Stimulated activated CD8-positive, alpha-beta memory T cell treated with anti-CD3 and anti-CD28 coated beads, Interleukin-7, amount 100 ng/mL, for 48 hours (primary cell): ENCODE measurements at regions not wholly inside any gene's neighbourhood (a gene's known extent, or its start where the extent isn't known, plus 50 kb on each side); places are given as distances from the start of the nearest gene placed in this dataset.

Experiments used
- DNase-seq, 2 donors: peaks; one replicate each; pipeline ENCODE4 v3.0.0-alpha.2; 2020; ENCODE audit warnings: low read depth in 1 of 2; ENCODE audit errors: extremely low read depth in 1 of 2

GRCh38 chr1:199383793-199384192 lies 643.7 kb upstream of the NR5A2 start:
- no peak for DNase-seq

- DNase-seq = no peak
Observed at GRCh38 chr1:199394856-199395255, 632.7 kb upstream of the NR5A2 start.

DNA sequence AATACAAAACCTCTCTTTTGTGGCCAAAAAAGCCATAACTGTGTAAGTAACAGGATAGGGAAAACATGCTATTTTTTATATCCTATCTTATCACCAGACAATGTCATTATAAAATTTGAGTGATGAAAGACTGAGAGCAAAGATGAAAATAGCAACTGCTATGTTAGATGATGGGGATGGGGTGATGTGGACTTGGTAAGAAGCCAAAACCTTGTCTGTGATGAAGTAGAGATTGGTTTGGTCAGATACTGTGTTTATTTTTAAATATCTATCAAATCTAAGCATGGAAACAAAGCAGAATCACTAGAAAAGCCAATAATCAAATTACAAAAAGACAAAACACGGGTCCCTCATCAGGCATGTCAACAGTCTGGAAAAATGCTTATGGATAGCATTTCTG lies 631.1 kb upstream of the NR5A2 start:
- DNase-seq = no peak

- DNase-seq = no peak
Observed at GRCh38 chr1:199399996-199400724, 627.4 kb upstream of the NR5A2 start.

- no peak for DNase-seq
Observed at GRCh38 chr1:199403531-199404116, 623.9 kb upstream of the NR5A2 start.

DNA sequence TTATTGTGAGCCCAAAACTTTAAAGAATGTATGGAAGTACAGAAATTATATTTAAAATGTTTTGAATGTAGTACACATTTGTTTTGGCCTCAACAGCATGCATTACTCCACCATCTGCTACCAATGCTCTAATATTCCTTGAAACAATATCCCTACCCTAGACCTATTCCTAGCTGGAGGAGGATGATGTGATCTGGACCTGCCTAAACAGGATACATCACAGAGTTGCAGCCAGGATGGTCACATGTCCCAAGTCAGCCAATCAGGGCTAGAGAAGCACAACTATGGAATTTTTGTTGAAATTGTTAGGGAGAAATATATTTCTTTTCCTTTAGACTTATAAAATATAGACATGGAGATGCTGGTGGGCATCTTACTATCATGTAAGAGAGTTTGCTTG lies 623.3 kb upstream of the NR5A2 start:
- no peak for DNase-seq

GRCh38 chr1:199404976-199405375 lies 622.5 kb upstream of the NR5A2 start:
- no peak for DNase-seq

GRCh38 chr1:199405634-199406196 lies 621.8 kb upstream of the NR5A2 start:
- DNase-seq = no peak

- DNase-seq = no peak
Observed at GRCh38 chr1:199410462-199410861, 617.0 kb upstream of the NR5A2 start.

GRCh38 chr1:199411506-199411905 lies 616.0 kb upstream of the NR5A2 start:
- DNase-seq = no peak

DNA sequence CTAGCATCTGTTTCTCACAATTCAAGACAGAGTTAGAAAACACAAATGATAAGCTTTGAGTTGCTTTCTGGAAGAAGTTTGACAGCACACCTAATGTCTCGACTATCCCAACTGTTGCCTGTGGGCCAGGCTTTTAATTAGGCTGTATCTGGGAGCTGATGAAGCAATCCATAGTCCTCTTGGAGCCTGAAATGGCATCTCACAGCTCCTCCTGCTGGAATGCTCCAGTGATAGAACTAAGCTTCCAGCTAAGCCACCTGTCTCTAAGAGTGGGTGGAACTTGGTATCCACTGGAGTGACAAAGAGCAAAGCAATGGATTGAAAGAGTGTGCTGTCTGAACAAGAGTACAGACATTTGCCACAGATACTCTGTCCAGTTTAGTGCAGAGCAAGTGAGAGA lies 605.3 kb upstream of the NR5A2 start:
- no peak for DNase-seq

GRCh38 chr1:199447906-199448305 lies 579.6 kb upstream of the NR5A2 start:
- DNase-seq = no peak

GRCh38 chr1:199448646-199449045 lies 578.9 kb upstream of the NR5A2 start:
- DNase-seq = no peak

DNA sequence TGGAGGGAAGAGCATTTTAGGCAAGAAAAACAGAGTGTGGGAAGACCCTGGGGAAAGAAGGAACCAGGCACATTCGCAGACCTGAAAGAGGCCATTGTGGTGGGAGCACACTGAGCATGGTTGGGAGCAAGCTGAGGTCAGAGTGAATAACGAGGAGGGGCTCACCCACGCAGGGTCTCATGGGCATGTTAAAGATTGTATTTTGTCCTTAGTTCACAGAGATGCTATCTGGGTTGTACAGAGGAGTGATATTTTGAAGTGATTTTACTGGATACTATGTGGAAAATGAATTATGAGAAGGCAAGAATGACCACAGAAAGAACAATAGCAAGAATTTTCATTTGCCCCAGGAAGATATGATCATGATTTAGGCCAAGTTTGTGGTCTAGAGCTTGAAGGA lies 578.3 kb upstream of the NR5A2 start:
- DNase-seq = no peak

DNA sequence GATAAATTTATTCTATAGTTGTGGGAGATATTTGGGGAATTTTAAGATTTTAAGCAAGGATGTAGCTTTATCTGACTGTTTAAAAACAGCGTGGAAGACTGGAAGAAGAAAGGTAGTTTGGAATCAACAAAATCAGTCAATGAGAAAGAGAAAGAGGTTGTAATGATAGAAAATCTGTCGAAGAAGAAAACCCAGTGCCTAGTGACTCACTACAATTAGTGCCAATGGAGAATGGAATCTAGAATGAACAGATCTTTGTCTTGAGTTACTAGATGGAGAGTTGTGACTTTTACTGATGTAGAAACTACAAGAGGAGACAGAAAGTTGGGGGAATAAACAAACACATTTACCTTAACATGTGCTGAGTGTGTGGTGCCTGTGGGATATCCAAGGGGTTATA lies 577.8 kb upstream of the NR5A2 start:
- DNase-seq = no peak

DNA sequence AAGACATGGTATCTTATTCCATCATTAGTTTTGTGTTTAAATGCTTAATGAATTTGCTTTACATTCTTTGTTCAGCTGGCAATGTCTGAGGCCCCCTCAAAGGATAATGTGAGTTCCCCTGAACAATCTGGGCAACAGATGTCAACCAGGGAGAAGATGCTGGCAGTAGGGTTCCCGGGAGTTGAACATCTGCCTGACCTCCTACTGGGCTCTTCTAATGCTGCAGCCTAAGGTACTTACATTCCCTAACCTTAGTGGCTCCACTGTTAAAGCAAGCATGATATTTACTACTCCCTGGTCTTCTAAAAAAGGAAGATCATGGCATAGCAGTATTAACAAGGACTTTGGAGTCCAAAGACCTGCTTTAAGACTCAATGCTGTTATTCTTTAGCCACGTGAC lies 574.9 kb upstream of the NR5A2 start:
- DNase-seq = no peak

GRCh38 chr1:199453723-199454122 lies 573.8 kb upstream of the NR5A2 start:
- DNase-seq = no peak

- DNase-seq = no peak
Observed at GRCh38 chr1:199460933-199461332, 566.6 kb upstream of the NR5A2 start.

GRCh38 chr1:199463521-199464127 lies 563.9 kb upstream of the NR5A2 start:
- DNase-seq = no peak

- DNase-seq = no peak
Observed at GRCh38 chr1:199466961-199467360, 560.5 kb upstream of the NR5A2 start.

- no peak for DNase-seq
Observed at GRCh38 chr1:199472018-199472417, 555.5 kb upstream of the NR5A2 start.

DNA sequence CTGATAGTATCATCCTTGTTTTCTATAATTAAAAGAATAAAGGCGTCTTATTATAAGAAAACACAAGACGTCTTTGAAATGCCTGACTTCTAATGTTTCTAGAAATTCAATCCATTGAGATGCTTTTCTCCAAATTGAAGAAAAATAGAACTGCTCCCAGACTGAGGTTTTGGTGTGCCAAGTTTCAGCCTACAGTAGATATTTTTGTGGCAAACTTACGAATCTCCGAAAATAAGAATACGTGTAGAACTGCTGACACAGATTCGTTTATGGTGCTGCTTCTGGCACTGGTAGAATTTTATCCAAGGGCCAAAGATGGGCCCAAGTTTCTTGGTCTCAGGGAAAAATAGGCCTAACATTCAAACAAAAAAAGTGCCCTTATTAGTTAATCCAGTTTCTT lies 554.5 kb upstream of the NR5A2 start:
- no peak for DNase-seq
